GM06990 (cell line): ENCODE measurements at regions not wholly inside any gene's neighbourhood (a gene's known extent, or its start where the extent isn't known, plus 50 kb on each side); places are given as distances from the start of the nearest gene placed in this dataset.

Experiments used
- DNase-seq: peaks from one replicate; pipeline ENCODE4 v3.0.0-alpha.2; 2011; ENCODE audit not compliant: insufficient read length; ENCODE audit errors: extremely low read depth
- H3K27me3 ChIP-seq: replicated peaks from 2 replicates; pipeline ENCODE4 v1.6.0; 2011; ENCODE audit warnings: low read length; ENCODE audit not compliant: control insufficient read depth, insufficient read depth
- H3K36me3 ChIP-seq: 2 replicates; pipeline ENCODE4 v1.5.1; 2011; ENCODE audit warnings: low read length; ENCODE audit not compliant: control insufficient read depth, insufficient read depth
- H3K4me3 ChIP-seq: replicated peaks from 2 replicates; pipeline ENCODE4 v1.5.1; 2011; ENCODE audit warnings: low read depth, mild to moderate bottlenecking, control low read depth, low read length
- TF ChIP-seq, protein P1 (sequence below): IDR thresholded peaks from 2 replicates; pipeline ENCODE4 v1.5.1; 2011; ENCODE audit warnings: low read length, control low read depth, mild to moderate bottlenecking, inconsistent platforms; ENCODE audit not compliant: insufficient read depth, poor library complexity, severe bottlenecking

GRCh38 chr3:83835040-83835439, 1123.7 kb upstream of the CADM2 start:
- no peaks in the 10 kb centered on the region for H3K36me3 ChIP-seq
- no peaks in the 10 kb centered on the region for H3K27me3 ChIP-seq
- no peak overlapping the region for H3K4me3 ChIP-seq
- DNase-seq, result no peak
- TF ChIP-seq, protein P1, sequence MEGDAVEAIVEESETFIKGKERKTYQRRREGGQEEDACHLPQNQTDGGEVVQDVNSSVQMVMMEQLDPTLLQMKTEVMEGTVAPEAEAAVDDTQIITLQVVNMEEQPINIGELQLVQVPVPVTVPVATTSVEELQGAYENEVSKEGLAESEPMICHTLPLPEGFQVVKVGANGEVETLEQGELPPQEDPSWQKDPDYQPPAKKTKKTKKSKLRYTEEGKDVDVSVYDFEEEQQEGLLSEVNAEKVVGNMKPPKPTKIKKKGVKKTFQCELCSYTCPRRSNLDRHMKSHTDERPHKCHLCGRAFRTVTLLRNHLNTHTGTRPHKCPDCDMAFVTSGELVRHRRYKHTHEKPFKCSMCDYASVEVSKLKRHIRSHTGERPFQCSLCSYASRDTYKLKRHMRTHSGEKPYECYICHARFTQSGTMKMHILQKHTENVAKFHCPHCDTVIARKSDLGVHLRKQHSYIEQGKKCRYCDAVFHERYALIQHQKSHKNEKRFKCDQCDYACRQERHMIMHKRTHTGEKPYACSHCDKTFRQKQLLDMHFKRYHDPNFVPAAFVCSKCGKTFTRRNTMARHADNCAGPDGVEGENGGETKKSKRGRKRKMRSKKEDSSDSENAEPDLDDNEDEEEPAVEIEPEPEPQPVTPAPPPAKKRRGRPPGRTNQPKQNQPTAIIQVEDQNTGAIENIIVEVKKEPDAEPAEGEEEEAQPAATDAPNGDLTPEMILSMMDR, result no peak

- TF ChIP-seq, protein P1, result no peak
- no peaks in the 10 kb centered on the region for H3K36me3 ChIP-seq
- no peak for DNase-seq
- H3K4me3 ChIP-seq, result no peak overlapping the region
- no peaks in the 10 kb centered on the region for H3K27me3 ChIP-seq
Observed at GRCh38 chr3:83842511-83842910, 1116.3 kb upstream of the CADM2 start.

DNA sequence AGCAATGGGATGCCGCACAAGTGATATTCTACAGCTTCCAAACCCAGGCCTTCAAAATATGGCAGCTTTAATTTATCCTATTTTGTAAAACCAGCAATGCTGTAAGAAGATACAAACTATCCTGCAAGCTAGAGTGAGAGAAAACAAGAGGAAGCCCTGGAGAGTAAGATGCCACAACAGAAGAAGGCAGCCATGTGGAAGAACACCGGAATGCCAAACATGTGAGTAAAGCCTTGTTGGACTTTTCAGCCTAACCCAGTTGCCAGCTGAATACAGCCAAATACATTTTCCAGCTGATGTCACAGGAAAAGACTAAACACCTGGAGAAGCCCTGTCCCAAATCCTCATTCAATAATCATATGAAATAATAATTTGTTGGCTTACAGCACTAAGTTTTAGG, 1115.1 kb upstream of the CADM2 start:
- DNase-seq, result no peak
- Histone ChIP-seq H3K4me3 (no peak overlapping the region), H3K36me3 (no peaks in the 10 kb centered on the region), H3K27me3 (no peaks in the 10 kb centered on the region)
- TF ChIP-seq, protein P1, result no peak

GRCh38 chr3:83849106-83849730, 1109.6 kb upstream of the CADM2 start:
- TF ChIP-seq, protein P1, result no peak
- DNase-seq, result no peak
- Histone ChIP-seq H3K36me3 (no peaks in the 10 kb centered on the region), H3K4me3 (no peak overlapping the region), H3K27me3 (no peaks in the 10 kb centered on the region)

GRCh38 chr3:83863380-83863779, 1095.4 kb upstream of the CADM2 start:
- H3K36me3 ChIP-seq, result no peaks in the 10 kb centered on the region
- no peak overlapping the region for H3K4me3 ChIP-seq
- no peaks in the 10 kb centered on the region for H3K27me3 ChIP-seq
- TF ChIP-seq, protein P1, result no peak
- no peak for DNase-seq
